ENCODE measurements at regions not wholly inside any gene's neighbourhood (a gene's known extent, or its start where the extent isn't known, plus 50 kb on each side); places are given as distances from the start of the nearest gene placed in this dataset.
"Not testable (repeated sequence)": the region's sequence is repeated elsewhere in the genome, so short reads cannot be mapped to it uniquely, and the experiment has no call there.

DNA sequence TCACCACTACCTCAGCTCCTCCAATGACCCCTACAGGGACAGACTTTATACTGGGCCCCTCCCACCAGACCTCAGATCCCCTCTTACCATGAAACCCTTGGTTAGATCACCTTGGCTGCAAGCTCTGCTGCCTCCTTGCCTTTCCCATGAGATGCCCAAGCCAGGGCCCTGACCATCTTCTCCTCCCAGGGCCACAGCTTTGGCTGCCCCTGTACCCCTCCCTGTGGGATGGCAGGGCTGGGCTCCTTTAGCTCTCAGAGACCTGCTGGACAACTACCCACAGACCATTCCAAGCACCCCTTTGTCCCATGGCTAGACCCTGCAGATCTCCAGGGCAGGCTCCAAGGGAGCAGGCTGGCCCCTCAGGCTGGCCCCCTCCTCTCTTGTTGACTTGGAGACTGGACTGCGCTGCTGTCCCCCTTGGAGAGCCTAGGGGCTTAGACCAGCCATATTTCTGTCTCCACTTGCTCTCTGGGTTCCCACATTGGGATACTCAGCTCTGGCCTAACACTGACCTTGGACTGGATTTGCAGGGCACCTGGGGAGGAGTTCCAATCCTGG lies 1692.7 kb downstream of the TP53TG3F start:
- intact Hi-C loops (cut with micrococcal nuclease; ENCODE audit: unreplicated experiment) (no loop called here), in situ Hi-C loops (cut with HindIII; ENCODE audit: low pct_unique_long_range_greater_than_20kb, low sequenced_read_pairs) (no loop called here)
- Histone ChIP-seq H3K4me3 (ENCODE audit: low read depth in 2 of 2, low read length in 2 of 2) (no peak overlapping the region), H3K9me3 (ENCODE audit: control insufficient read depth, insufficient read depth, low read depth, low read length) (no peaks in the 10 kb centered on the region), H3K4me1 (ENCODE audit: control insufficient read depth, insufficient read depth, low read length) (no peaks in the 10 kb centered on the region), H3K27me3 (ENCODE audit: control insufficient read depth, insufficient read depth, low read length) (no peaks in the 10 kb centered on the region), H3K27ac (ENCODE audit: low read length) (no peak overlapping the region), H3K36me3 (ENCODE audit: control insufficient read depth, insufficient read depth, low read length) (no peaks in the 10 kb centered on the region)
- CTCF ChIA-PET = no interaction called here
- TF ChIP-seq SIN3A (IDR thresholded peaks at IDR 0.05; ENCODE audit: borderline replicate concordance, insufficient read depth, low read depth, low read length) = no peak
- TF ChIP-seq, protein P1, sequence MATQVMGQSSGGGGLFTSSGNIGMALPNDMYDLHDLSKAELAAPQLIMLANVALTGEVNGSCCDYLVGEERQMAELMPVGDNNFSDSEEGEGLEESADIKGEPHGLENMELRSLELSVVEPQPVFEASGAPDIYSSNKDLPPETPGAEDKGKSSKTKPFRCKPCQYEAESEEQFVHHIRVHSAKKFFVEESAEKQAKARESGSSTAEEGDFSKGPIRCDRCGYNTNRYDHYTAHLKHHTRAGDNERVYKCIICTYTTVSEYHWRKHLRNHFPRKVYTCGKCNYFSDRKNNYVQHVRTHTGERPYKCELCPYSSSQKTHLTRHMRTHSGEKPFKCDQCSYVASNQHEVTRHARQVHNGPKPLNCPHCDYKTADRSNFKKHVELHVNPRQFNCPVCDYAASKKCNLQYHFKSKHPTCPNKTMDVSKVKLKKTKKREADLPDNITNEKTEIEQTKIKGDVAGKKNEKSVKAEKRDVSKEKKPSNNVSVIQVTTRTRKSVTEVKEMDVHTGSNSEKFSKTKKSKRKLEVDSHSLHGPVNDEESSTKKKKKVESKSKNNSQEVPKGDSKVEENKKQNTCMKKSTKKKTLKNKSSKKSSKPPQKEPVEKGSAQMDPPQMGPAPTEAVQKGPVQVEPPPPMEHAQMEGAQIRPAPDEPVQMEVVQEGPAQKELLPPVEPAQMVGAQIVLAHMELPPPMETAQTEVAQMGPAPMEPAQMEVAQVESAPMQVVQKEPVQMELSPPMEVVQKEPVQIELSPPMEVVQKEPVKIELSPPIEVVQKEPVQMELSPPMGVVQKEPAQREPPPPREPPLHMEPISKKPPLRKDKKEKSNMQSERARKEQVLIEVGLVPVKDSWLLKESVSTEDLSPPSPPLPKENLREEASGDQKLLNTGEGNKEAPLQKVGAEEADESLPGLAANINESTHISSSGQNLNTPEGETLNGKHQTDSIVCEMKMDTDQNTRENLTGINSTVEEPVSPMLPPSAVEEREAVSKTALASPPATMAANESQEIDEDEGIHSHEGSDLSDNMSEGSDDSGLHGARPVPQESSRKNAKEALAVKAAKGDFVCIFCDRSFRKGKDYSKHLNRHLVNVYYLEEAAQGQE (IDR thresholded peaks at IDR 0.05; ENCODE audit: insufficient read depth in 1 of 2, low read depth in 2 of 2, low read length in 1 of 2) = no peak
- no peak for TF ChIP-seq TCF7L2 (IDR thresholded peaks at IDR 0.05; ENCODE audit: low read depth, low read length)
- no TSS peak for BruUV-seq (replicated peaks)
- ATAC-seq = no peak
- POLR2A ChIA-PET = no interaction called here
- DNase-seq (ENCODE audit: low read depth, low spot score) = no peak

DNA sequence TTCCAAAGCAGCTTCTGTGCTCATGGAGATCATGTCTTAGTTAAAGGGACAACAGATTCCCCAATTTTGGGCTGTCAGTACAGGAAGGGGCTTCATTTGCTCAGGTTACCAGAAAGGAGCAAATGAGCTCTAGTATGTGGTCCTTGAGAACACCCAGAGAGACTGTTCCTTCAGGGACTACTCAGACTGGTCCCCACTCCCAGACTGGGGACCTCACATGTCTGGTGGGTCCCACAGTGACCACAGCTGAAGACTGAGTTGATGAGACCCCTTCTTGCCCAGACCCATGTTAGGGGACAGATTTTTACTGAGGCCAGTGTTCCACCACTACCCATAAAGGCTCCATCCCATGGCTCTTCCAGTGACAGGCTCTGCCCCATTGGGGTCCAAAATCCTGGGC lies 1695.2 kb downstream of the TP53TG3F start:
- Histone ChIP-seq H3K27me3 (ENCODE audit: control insufficient read depth, insufficient read depth, low read length) (no peaks in the 10 kb centered on the region), H3K36me3 (ENCODE audit: control insufficient read depth, insufficient read depth, low read length) (no peaks in the 10 kb centered on the region), H3K4me3 (ENCODE audit: low read depth in 2 of 2, low read length in 2 of 2) (no peak overlapping the region), H3K4me1 (ENCODE audit: control insufficient read depth, insufficient read depth, low read length) (no peaks in the 10 kb centered on the region), H3K27ac (ENCODE audit: low read length) (no peak overlapping the region), H3K9me3 (ENCODE audit: control insufficient read depth, insufficient read depth, low read depth, low read length) (no peaks in the 10 kb centered on the region)
- ATAC-seq = no peak
- POLR2A ChIA-PET = no interaction called here
- TF ChIP-seq POLR2AphosphoS5 (IDR thresholded peaks at IDR 0.05; ENCODE audit: low read depth, low read length) (no peak), SIN3A (IDR thresholded peaks at IDR 0.05; ENCODE audit: borderline replicate concordance, insufficient read depth, low read depth, low read length) (no peak), TCF7L2 (IDR thresholded peaks at IDR 0.05; ENCODE audit: low read depth, low read length) (no peak)
- TF ChIP-seq, protein P2, sequence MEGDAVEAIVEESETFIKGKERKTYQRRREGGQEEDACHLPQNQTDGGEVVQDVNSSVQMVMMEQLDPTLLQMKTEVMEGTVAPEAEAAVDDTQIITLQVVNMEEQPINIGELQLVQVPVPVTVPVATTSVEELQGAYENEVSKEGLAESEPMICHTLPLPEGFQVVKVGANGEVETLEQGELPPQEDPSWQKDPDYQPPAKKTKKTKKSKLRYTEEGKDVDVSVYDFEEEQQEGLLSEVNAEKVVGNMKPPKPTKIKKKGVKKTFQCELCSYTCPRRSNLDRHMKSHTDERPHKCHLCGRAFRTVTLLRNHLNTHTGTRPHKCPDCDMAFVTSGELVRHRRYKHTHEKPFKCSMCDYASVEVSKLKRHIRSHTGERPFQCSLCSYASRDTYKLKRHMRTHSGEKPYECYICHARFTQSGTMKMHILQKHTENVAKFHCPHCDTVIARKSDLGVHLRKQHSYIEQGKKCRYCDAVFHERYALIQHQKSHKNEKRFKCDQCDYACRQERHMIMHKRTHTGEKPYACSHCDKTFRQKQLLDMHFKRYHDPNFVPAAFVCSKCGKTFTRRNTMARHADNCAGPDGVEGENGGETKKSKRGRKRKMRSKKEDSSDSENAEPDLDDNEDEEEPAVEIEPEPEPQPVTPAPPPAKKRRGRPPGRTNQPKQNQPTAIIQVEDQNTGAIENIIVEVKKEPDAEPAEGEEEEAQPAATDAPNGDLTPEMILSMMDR (IDR thresholded peaks at IDR 0.05) = no peak
- TF ChIP-seq, protein P1 (IDR thresholded peaks at IDR 0.05; ENCODE audit: insufficient read depth in 1 of 2, low read depth in 2 of 2, low read length in 1 of 2) = no peak
- CTCF ChIA-PET = no interaction called here
- no TSS peak for BruUV-seq (replicated peaks)
- in situ Hi-C loops (cut with HindIII; ENCODE audit: low pct_unique_long_range_greater_than_20kb, low sequenced_read_pairs) = no loop called here
- intact Hi-C loops (cut with micrococcal nuclease; ENCODE audit: unreplicated experiment) = no loop called here
- DNase-seq (ENCODE audit: low read depth, low spot score) = no peak

DNA sequence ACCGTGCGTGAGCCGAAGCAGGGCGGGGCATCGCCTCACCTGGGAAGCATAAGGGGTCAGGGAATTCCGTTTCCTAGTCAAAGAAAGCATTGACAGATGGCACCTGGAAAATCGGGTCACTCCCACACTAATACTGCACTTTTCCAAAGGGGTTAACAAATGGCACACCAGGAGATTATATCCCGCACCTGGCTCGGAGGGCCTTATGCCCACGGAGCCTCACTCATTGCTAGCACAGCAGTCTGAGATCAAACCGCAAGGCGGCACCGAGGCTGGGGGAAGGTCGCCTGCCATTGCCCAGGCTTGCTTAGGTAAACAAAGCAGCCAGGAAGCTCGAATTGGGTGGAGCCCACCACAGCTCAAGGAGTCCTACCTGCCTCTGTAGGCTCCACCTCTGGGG lies 1698.1 kb downstream of the TP53TG3F start:
- BruUV-seq (replicated peaks); H3K4me3 ChIP-seq (ENCODE audit: low read depth in 2 of 2, low read length in 2 of 2); DNase-seq (ENCODE audit: low read depth, low spot score); in situ Hi-C loops (cut with HindIII; ENCODE audit: low pct_unique_long_range_greater_than_20kb, low sequenced_read_pairs); H3K9me3 ChIP-seq (ENCODE audit: control insufficient read depth, insufficient read depth, low read depth, low read length); POLR2A ChIA-PET; H3K27ac ChIP-seq (ENCODE audit: low read length); CTCF ChIA-PET; H3K27me3 ChIP-seq (ENCODE audit: control insufficient read depth, insufficient read depth, low read length); intact Hi-C loops (cut with micrococcal nuclease; ENCODE audit: unreplicated experiment); H3K4me1 ChIP-seq (ENCODE audit: control insufficient read depth, insufficient read depth, low read length); H3K36me3 ChIP-seq (ENCODE audit: control insufficient read depth, insufficient read depth, low read length); ATAC-seq: not testable (repeated sequence)

DNA sequence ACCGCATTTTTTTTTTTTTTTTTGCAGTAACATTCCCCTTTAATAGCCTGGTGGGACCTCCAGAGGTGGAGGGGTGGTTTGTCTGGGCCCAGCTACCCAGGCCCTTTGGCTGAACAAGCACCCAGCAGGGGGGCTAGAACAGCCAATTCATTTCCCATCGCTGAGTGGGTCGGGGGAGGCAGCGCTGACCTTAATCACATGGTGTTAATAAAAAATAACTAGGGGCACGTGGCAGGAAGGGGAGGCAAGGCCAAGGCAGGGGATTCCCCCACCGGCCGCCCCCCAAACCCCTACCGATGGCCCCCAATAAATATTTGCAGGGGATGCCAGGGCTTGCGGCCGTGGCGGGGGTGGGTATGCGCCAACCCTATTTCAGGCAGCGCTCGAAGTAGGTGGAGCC lies 1709.9 kb downstream of the TP53TG3F start:
- CTCF ChIA-PET; H3K27me3 ChIP-seq (ENCODE audit: control insufficient read depth, insufficient read depth, low read length); H3K36me3 ChIP-seq (ENCODE audit: control insufficient read depth, insufficient read depth, low read length); ATAC-seq; H3K9me3 ChIP-seq (ENCODE audit: control insufficient read depth, insufficient read depth, low read depth, low read length); intact Hi-C loops (cut with micrococcal nuclease; ENCODE audit: unreplicated experiment); DNase-seq (ENCODE audit: low read depth, low spot score); H3K4me3 ChIP-seq (ENCODE audit: low read depth in 2 of 2, low read length in 2 of 2); H3K4me1 ChIP-seq (ENCODE audit: control insufficient read depth, insufficient read depth, low read length); in situ Hi-C loops (cut with HindIII; ENCODE audit: low pct_unique_long_range_greater_than_20kb, low sequenced_read_pairs); BruUV-seq (replicated peaks); POLR2A ChIA-PET; H3K27ac ChIP-seq (ENCODE audit: low read length): not testable (repeated sequence)

All from Panc1 (cell line).